ENCODE measurements at regions not wholly inside any gene's neighbourhood (a gene's known extent, or its start where the extent isn't known, plus 50 kb on each side); places are given as distances from the start of the nearest gene placed in this dataset.
A peak's percentile ranks its signal among the peaks of the same experiment; 100 is the strongest.

GRCh38 chr6:165729307-165729936 lies 66.4 kb upstream of the PDE10A start:
- TF ChIP-seq, protein P1, sequence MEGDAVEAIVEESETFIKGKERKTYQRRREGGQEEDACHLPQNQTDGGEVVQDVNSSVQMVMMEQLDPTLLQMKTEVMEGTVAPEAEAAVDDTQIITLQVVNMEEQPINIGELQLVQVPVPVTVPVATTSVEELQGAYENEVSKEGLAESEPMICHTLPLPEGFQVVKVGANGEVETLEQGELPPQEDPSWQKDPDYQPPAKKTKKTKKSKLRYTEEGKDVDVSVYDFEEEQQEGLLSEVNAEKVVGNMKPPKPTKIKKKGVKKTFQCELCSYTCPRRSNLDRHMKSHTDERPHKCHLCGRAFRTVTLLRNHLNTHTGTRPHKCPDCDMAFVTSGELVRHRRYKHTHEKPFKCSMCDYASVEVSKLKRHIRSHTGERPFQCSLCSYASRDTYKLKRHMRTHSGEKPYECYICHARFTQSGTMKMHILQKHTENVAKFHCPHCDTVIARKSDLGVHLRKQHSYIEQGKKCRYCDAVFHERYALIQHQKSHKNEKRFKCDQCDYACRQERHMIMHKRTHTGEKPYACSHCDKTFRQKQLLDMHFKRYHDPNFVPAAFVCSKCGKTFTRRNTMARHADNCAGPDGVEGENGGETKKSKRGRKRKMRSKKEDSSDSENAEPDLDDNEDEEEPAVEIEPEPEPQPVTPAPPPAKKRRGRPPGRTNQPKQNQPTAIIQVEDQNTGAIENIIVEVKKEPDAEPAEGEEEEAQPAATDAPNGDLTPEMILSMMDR (conservative IDR thresholded peaks at IDR 0.05 in 1 of 2, IDR thresholded peaks at IDR 0.05 in 1 of 2; ENCODE audit: extremely low read depth in 1 of 2, insufficient read depth in 1 of 2, low read depth in 1 of 2, low read length in 2 of 2): peak; percentile 49 to 51
- TF ChIP-seq EZH2 (IDR thresholded peaks at IDR 0.05; ENCODE audit: borderline replicate concordance, low read length): no peak

Measured in mammary epithelial cell (primary cell).